ENCODE measurements at regions not wholly inside any gene's neighbourhood (a gene's known extent, or its start where the extent isn't known, plus 50 kb on each side); places are given as distances from the start of the nearest gene placed in this dataset.

- DNase-seq: no peak
Observed at GRCh38 chrX:4197971-4198370, 484.5 kb upstream of the PRKX start.

GRCh38 chrX:4193500-4194155 is 480.2 kb upstream of the PRKX start:
- no peak for DNase-seq

DNA sequence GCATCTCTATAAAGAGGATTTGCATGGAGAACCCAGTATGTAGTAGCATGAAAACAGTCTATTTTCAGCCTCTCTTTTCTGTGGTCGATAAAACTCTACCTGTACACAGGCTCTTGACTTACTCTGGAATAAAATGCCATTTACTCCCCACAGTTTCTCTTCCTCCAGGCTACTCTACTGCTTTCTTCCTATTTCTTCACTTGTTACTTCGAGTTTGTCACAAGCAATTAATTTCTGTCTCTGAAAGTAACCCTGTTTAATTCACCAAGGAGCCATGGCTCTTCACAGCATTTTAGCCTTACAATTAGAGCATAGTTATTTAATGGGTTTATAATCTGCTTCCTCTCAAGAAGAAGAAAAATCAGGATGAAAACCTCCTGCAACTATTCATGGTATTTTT is 472.9 kb upstream of the PRKX start:
- no peak for DNase-seq

DNA sequence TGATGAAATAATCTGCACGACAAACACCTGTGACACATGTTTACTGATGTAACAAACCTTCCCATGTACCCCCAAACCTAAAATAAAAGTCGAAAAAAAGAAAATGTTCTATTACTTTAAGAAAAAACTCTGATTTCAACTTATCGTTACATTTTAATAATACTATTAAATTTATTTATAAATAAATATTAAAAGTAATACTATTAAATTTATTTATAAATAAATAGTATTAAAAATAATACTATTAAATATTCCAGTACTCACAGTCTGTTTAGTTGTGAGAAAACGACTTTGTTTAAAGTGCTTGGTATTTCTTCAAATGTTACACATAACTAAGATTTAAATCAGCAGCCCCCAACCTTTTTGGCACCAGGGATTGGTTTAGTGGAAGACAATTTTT is 471.6 kb upstream of the PRKX start:
- DNase-seq: no peak

DNA sequence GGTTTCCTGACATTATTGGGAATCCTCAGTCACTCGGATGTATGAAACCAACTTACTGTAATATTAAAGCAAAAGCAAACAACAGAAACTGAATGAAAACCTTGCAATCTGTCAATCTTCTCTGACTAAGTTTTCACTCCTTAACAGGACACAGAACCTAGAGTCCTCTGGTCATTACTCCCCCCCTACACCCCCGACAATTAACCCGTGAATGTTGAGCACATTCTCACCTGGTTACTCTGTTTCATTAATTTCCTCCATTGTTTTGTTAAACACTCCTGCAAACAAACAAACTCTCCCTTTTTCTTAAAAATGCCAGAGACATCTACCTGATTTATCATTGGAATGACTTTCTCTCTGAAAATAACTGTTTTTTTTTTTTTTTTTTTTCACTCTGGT is 469.0 kb upstream of the PRKX start:
- no peak for DNase-seq

DNA sequence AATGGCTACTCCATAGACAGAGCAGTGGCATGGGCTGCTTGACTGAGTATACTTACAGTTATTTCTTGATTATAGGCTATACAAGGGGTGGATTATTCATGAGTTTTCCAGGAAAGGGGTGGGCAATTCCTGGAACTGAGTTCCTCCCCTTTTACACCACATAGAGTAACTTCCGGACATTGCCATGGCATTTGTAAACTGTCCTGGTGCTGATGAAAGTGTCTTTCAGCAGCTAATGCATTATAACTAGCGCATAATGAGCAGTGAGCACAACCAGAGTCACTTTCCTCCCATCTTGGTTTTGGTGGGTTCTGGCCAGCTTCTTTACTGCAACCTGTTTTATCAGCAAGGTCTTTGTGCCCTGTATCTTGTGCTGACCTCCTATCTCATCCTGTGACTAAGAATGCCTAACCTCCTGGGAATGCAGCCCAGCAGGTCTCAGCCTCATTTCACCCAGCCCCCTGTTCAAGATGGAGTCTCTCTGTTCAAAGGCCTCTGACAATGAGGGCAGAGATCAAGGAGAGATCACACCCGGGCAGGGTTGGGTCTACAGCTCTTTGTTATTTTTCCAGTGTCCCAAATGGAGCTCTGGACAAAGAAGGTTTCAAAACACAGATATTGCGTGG is 468.4 kb upstream of the PRKX start:
- no peak for DNase-seq

DNA sequence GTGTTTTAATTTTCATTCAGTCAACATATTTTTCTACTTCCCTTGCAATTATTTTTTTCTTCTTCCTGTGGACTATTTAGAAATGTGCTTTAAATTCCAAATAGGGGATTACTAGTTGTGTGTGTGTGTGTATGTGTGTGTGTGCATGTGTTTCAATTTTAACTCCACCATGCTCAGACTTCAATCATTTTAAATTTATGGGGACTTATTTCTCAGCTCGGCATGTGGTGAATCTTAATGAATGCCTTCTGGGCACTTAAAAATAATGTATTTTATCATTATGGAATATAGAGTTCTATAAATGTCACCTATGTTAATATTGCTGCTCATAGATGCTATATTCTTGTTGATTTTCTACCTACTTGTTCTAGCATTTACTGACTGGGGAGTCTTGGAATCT is 465.6 kb upstream of the PRKX start:
- no peak for DNase-seq

DNA sequence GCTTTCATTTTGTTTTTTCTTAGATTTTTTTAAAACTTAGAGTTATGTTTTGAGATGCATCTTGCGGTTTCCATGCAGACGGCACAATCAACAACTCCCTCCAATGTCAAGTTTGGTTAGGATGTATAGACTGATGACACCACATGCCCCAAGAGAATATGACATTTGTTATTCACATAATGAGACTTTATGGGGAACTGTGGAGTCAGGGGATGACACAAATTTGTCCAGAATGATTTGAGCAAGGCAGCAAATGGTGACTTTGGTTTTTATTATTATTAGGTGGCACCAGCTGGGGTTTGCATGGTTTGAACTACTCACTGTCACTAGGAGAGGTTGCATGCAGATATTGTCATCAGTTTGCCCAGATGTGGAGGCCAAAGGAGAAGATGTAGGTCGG is 461.8 kb upstream of the PRKX start:
- no peak for DNase-seq

DNA sequence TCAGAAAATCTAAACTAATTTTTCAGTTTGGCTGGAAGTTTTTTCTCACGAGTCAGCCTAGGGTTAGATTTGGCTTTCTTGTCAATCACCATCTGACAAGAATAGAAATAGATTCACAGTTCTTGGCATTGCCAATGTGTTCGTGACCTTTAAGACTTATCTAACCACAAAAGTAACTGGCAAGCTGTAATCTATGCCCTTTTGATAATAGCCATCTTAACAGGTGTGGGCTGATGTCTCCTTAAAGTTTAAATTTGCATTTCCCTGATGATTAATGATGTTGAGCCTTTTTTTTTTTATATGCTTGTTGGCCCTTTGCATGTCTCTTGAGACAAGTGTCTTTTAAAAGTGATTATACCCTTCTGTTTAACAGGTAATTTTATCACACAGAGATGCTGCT is 460.3 kb upstream of the PRKX start:
- no peak for DNase-seq

DNA sequence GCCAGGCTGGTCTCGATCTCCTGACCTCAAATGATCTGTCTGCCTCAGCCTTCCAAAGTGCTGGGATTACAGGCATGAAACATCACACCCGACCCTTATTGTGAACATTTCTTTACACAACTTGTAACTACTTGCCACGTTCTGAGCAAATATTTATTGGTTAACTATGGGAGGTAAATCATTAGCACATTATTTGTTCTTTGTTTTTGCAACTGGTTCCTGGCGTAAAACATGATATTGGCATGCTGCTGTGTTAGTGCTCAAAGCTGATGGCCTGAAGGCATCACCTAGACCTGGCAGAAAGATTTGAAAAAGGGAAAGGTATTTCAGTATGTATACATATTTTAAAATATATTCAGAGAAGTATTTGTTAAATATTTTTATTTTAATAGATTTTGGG is 438.3 kb upstream of the PRKX start:
- DNase-seq: no peak

DNA sequence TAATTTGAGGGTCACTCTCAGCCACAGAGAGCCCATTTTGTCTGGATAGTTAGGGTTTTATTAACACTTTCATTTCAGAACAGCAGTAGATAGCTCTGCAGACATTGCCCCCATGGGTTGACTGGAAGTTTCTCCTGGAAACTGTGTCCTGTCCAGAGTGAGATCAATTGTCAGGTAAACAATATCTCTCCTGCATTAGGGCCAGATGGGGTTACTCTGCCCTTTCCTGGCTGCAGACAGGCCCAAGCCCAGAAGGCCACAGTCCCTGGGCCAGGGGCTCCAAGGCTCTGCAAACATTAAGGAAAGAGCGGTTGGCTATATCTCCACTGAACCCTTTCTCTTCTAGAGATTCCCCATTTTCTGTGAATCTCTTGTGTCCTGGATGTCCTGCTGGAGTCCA is 436.8 kb upstream of the PRKX start:
- DNase-seq: no peak

DNA sequence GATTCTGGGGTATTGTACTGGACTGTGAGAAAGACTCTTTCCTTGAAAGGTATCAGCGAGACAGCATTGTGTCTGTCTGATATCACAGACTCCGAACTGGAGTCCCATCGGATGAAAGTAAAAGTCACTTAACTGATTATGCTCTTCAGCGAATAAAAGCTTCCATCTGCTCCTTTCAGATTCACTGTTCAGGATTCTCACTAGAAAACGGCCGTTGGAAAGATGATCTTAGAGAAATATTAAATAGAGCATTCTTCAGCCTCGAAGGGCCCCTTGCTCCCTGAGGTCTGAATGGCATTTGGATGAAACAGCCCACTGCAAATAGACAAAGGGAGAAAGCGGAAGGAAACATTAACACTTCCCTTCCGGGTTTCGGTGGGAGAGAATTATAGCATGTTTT is 416.2 kb upstream of the PRKX start:
- no peak for DNase-seq

DNA sequence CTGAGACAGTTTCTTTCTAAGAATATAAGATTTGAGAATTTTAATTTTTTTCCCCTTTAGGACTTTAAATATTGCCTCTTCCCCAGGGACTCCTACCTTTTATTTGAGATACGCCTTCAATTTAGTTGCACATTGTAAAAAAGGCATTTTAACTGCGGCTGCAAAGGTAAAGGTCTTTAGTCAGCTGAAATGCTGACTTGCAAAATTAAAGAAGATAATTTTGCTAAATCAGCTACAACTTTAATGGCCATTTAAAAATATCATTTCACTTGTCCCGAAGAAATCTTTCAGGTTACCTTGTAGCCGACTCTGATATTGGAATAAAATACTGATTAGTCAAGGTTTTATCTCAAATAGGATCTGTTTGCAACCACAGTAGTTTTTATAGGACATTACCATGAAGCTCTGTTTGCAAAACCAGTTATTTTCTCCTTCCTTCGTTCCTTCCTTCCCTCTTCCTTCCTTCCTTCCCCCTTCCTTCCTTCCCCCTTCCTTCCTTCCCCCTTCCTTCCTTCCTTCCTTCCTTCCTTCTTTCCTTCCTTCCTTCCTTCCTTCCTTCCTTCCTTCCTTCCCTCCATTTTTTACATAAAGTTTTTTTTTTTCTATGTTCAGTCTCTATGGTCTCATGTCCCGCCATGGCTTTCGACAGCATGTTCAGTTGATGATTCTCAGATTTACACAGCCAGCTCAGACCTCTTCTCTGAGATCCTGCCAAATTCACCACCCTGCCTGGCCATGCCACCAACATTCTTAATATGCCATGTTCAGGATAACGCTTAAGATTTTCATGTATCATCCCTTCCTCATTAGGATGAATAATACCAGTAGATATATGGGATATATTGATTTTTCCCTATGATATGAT is 405.4 kb upstream of the PRKX start:
- no peak for DNase-seq

- no peak for DNase-seq
Observed at GRCh38 chrX:4110964-4111363, 397.5 kb upstream of the PRKX start.

GRCh38 chrX:4094926-4095325 is 381.5 kb upstream of the PRKX start:
- no peak for DNase-seq

GRCh38 chrX:4091046-4091760 is 377.8 kb upstream of the PRKX start:
- DNase-seq: no peak

DNA sequence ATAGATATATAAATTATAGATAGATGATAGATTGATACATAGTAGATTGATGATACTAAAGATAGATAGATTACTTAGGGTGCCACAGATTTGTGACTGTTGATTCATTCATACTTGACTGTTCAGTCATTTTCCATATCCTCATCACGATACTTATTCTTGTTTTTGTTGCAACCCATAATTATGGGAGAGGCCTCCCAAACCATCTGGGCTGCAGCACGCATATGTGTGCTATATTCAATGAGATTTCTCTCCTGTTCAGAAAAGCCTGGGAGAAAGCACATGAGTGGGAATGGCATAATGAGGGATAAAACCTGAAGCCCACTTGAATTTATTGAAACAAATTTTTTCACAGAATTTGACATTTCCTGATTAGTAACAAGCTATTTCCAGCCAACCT is 346.4 kb upstream of the PRKX start:
- DNase-seq: no peak

DNA sequence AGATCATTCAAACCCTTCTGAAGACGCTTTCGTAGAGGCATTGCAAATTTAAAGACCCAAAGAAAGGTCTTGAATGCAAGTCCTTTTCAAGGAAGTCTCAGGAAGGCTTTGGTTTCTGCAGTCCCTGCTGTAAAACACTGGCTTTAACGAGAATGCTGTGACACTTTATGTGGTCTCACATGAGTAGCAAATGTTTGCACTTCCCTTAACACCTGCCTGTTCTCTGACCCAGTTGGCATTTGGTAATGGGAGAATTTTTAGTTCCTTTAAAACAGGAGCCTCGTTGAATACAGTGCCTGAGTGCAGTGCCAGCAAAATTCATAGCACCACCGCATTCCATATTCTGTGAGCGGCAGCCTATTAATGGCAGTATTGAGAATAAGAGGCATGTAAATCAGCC is 330.5 kb upstream of the PRKX start:
- DNase-seq: no peak

- no peak for DNase-seq
Observed at GRCh38 chrX:4035874-4036273, 322.4 kb upstream of the PRKX start.

DNA sequence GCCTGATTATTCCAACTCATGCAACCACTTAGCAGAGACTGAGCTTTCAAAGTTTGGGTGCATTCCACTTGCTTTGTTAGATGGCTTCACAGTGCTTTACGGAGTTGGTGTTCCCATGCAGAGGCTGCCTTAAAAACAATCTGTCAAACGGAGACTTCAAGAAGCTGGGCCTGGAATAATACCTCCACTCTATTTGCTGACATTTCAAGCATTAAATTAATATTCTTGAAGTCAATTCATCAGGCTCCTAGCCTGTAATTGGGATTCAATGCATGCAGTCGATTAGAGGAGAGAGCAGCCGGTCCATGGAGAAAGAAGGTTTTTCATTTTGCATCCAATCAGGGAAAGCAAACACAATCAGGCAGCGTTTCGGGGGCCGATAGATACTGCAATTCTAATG is 314.7 kb upstream of the PRKX start:
- no peak for DNase-seq

DNA sequence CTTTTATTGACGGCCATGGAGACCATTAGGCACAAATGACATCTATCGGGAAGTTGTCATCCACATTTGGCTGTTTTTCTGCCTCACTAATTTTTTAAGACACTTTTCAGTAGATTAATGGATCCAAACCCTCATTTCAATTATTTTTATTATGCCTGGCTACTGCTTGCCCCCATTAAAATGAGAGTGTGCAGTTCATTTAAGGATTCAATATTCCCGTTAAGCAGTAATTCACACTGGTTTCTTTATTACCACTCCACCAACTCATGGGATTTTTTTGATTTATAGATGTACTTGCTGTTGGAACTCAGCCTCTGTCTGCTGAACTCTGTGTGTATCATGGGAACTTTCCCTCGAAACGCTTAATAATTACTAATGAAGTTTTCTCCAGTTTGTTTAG is 291.8 kb upstream of the PRKX start:
- DNase-seq: no peak

DNA sequence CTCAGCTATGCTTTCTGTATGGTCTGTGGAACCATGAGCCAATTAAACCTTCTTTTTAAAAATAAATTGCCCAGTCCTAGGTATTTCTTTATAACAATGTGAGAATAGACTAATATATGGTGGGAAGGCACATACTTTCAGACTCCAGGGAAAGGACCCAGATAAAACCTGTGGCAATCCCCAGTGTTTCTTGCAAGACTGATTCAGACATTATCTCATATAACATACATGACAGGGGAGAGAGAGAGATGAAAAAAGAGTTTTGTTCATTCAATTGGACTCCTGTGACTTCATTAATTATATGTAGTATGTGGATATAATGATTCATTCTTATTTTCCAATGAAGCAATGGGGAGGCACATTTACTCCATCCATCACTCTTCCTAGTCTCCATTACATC is 291.4 kb upstream of the PRKX start:
- DNase-seq: no peak

DNA sequence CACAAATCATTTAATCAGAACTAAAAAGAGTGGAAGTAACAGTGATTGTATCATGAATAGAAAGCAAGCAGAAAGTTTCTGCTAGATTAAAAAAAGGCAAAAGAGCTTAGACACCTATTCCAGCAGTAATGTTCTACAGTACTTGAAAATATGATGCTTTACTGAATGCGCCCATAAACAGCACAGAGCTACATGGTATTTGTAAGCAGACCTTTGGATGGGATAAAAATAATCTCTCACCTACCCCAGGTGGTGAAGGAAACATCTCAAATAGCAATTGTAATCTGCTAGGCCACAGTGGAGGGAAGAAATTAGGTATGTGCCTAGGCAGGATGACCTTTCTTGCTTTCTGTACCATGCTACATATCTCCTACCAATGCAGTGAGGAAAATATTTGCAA is 280.9 kb upstream of the PRKX start:
- no peak for DNase-seq

DNA sequence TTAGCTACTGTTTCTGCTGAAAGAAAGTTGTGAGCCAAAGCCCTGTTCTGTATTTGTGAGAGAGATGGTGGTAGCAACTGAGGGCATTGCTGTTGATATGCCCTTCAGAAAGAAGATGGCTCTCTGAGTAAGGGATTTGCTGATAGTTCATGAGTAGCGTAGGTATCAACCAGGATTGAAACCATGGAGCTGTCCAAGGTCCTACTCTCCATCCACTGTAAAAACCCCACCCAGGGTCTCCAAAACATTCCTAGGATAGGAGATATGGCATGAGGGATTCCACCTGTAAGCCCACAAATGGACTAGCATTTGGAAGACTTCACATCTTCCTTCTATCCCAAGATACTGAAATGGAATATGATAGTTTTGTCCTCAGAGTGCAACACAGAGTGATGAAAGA is 277.1 kb upstream of the PRKX start:
- DNase-seq: no peak
